GM06990 (cell line): ENCODE measurements at regions not wholly inside any gene's neighbourhood (a gene's known extent, or its start where the extent isn't known, plus 50 kb on each side); places are given as distances from the start of the nearest gene placed in this dataset.

ENCODE experiments used
- DNase-seq: peaks from one replicate; pipeline ENCODE4 v3.0.0-alpha.2; 2011; ENCODE audit not compliant: insufficient read length; ENCODE audit errors: extremely low read depth
- H3K27me3 ChIP-seq: replicated peaks from 2 replicates; pipeline ENCODE4 v1.6.0; 2011; ENCODE audit warnings: low read length; ENCODE audit not compliant: control insufficient read depth, insufficient read depth
- H3K36me3 ChIP-seq: 2 replicates; pipeline ENCODE4 v1.5.1; 2011; ENCODE audit warnings: low read length; ENCODE audit not compliant: control insufficient read depth, insufficient read depth
- H3K4me3 ChIP-seq: replicated peaks from 2 replicates; pipeline ENCODE4 v1.5.1; 2011; ENCODE audit warnings: low read depth, mild to moderate bottlenecking, control low read depth, low read length
- TF ChIP-seq, protein P1 (sequence below): IDR thresholded peaks from 2 replicates; pipeline ENCODE4 v1.5.1; 2011; ENCODE audit warnings: low read length, control low read depth, mild to moderate bottlenecking, inconsistent platforms; ENCODE audit not compliant: insufficient read depth, poor library complexity, severe bottlenecking

DNA sequence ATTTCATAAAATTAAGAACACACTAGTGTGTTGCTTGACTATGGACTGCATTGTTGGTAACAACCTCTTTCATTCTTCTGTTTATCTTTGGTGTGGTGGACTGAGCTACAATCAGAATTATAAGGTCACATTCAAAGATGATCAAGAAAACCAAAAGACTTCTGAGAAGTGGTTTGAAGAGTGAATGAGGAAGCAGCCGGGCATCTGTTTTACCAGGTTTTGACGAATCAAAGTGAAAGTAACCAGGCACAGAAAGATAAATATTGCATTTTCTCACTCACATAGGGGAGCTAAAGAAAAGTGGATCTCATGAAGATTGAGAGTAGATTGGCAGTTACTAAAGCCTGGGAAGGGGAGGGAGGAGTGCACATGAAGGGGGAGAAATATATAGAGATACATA is 589.1 kb downstream of the ZNF608 start:
- TF ChIP-seq, protein P1, sequence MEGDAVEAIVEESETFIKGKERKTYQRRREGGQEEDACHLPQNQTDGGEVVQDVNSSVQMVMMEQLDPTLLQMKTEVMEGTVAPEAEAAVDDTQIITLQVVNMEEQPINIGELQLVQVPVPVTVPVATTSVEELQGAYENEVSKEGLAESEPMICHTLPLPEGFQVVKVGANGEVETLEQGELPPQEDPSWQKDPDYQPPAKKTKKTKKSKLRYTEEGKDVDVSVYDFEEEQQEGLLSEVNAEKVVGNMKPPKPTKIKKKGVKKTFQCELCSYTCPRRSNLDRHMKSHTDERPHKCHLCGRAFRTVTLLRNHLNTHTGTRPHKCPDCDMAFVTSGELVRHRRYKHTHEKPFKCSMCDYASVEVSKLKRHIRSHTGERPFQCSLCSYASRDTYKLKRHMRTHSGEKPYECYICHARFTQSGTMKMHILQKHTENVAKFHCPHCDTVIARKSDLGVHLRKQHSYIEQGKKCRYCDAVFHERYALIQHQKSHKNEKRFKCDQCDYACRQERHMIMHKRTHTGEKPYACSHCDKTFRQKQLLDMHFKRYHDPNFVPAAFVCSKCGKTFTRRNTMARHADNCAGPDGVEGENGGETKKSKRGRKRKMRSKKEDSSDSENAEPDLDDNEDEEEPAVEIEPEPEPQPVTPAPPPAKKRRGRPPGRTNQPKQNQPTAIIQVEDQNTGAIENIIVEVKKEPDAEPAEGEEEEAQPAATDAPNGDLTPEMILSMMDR, result no peak
- no peaks in the 10 kb centered on the region for H3K27me3 ChIP-seq

DNA sequence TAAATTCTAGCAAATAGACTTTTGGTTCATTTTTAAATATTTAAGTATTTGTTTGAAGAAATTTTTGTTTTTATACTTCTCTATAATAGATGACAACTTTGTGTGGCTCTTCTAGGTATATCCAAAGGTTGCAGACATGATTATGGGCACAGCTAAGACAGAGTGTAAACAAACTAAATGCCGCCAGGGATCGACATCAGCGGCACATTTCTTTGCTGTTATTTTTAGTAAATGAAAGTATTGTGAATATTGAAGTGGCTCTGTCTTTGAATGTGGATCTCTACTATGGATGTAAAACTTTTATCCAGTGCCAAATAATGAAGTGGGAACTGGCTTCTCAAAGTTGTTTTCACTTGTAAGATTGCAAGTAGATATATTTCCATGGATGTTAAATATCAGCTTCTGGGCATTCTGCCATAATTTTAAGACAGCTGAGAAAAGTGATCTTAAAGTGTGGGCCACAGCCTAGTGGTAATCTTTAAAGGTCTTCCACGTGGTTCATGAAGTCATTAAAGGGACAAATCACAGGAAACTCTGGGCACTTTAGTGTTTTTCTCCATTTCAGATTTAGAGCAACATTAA is 589.9 kb downstream of the ZNF608 start:
- Histone ChIP-seq H3K27me3 (no peaks in the 10 kb centered on the region), H3K4me3 (no peak overlapping the region), H3K36me3 (no peaks in the 10 kb centered on the region)
- TF ChIP-seq, protein P1, result no peak
- no peak for DNase-seq

More for the DNA sequence above, 589.1 kb downstream of the ZNF608 start:
- Histone ChIP-seq H3K36me3 (no peaks in the 10 kb centered on the region), H3K4me3 (peak overlapping the region; percentile 33)
- no peak for DNase-seq

DNA sequence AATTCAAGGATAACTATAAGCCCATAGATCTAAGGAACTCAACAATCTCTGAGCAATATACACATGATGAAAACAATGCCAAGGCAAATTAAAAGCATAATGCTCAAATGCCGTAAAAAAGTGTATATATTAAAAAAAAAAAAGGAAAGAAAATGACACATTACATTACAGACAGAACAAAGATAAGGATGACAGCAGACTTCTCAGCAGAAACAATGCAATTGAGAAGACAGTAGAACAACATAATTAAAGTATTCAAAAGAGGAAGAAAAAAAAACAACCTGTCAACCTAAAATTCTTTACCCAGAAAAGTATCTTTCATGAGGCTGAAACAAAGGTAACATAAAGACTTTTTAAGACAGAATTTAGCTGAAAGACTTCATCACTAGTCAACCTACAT is 591.7 kb downstream of the ZNF608 start:
- Histone ChIP-seq H3K36me3 (no peaks in the 10 kb centered on the region), H3K27me3 (no peaks in the 10 kb centered on the region), H3K4me3 (no peak overlapping the region)
- no peak for DNase-seq
- TF ChIP-seq, protein P1, result no peak

GRCh38 chr5:124153588-124153987 is 592.9 kb downstream of the ZNF608 start:
- no peaks in the 10 kb centered on the region for H3K36me3 ChIP-seq
- DNase-seq, result no peak
- no peaks in the 10 kb centered on the region for H3K27me3 ChIP-seq
- TF ChIP-seq, protein P1, result no peak
- H3K4me3 ChIP-seq, result no peak overlapping the region

GRCh38 chr5:124148574-124148973 is 597.9 kb downstream of the ZNF608 start:
- no peaks in the 10 kb centered on the region for H3K27me3 ChIP-seq
- DNase-seq, result no peak
- no peak overlapping the region for H3K4me3 ChIP-seq
- TF ChIP-seq, protein P1, result no peak
- no peaks in the 10 kb centered on the region for H3K36me3 ChIP-seq

- H3K36me3 ChIP-seq, result no peaks in the 10 kb centered on the region
- no peaks in the 10 kb centered on the region for H3K27me3 ChIP-seq
- TF ChIP-seq, protein P1, result no peak
- DNase-seq, result no peak
- no peak overlapping the region for H3K4me3 ChIP-seq
These were observed 606.4 kb downstream of the ZNF608 start for GRCh38 chr5:124140060-124140459.
